ENCODE measurements at regions not wholly inside any gene's neighbourhood (a gene's known extent, or its start where the extent isn't known, plus 50 kb on each side); places are given as distances from the start of the nearest gene placed in this dataset.
"Not testable (repeated sequence)": the region's sequence is repeated elsewhere in the genome, so short reads cannot be mapped to it uniquely, and the experiment has no call there.

DNA sequence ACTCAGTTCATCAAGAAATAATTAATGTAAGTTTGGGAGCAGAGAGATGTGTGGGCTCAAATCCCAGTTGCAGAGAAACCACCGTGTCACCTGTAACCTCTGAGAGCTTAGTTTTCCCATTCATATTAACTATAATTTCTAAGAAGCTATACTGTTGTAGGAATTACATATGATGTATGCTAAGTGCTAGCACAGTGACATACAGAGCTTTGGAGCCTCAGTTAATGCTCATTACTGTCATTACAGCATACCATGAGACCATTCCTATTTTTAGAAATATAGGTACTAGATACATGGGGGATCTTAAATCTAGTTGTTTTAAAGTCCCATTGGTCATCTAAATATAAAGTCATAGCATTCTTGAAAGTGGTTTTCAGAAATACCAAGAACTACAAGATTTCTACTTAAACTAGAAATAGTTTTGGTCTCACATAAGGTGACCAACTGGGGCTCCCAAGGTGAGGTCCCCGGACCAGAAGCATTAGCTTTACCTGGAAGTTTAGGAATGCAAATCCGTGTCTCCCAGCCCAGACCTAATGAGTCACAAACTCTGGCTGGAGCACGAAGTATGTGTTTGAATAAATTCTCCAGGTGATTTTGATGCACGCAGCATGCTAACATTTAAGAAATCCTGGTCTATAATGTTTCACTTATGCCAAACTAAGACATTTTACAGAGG, 144.6 kb downstream of the LACC1 start:
- DNase-seq = no peak

DNA sequence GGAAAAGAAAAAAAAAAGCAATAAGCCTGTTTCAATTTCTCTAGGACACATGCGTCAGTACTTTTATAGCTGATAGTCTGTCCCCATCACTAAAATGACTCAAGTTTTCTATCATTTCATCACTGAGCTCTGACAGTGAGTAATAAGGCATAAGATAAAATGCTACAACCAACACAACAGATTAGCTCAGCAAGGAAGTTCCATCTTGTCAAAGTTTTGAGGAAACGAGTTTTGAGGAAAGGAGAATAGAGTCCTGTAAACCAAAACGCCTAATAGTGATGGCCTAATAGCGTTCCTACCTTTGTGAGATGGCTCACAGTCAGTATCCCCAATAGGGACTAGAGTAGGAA, 145.1 kb downstream of the LACC1 start:
- no peak for DNase-seq

DNA sequence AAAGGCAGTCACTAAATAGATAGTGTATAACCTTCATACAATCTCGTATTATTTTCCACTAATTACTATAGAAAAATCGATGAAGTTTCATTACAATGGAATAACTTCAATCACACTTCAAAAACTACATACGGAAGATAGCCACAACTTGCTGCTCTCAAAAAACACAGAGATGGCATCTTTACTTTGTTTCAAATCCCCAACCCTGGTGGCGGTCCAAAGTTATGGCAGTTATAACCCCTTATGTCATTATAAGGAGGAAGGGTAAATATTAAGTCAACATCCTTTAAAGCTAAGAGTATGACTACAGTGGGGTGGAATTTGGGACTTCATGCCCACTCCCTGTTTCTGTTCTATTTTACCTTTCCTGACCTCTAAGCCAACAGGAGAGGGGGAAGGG, 146.5 kb downstream of the LACC1 start:
- no peak for DNase-seq

DNA sequence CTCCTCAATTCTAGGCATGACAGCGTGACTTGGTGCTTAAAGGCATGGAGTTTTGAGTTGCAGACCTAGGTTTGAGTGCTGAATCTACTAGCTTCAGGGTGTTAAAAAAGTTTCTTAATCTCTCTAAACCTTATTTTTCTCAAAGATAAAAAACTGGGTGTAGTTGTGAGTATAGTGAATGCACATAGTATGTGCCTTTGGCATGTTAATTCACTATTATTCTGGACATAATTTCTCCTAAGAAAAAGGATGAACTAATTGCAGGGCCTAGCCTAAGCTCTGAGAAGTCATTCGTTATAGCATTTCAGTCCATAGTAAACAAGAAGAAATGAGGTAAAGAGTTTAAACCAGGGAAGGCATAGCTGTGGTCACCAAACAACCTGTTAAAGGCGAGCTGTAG, 149.0 kb downstream of the LACC1 start:
- no peak for DNase-seq

DNA sequence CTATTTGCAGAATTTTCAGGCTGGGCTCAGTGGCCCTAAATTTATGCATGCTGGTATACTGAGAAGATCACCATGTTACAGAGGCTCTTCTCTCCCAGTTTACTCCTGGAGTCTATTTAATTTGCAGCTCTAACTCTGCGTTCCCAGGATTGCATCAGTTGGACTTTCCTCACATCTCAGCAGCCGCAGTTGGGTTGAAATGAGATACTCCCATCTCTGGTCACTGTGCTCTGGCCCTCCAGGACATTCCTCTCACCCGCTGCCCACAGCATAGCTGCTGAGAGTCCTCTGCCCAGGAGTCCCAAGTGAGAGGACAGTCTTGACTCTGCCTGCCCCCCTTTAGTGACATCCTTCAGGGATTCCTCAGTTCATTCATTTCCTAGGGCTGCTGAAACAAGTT, 150.9 kb downstream of the LACC1 start:
- no peak for DNase-seq

DNA sequence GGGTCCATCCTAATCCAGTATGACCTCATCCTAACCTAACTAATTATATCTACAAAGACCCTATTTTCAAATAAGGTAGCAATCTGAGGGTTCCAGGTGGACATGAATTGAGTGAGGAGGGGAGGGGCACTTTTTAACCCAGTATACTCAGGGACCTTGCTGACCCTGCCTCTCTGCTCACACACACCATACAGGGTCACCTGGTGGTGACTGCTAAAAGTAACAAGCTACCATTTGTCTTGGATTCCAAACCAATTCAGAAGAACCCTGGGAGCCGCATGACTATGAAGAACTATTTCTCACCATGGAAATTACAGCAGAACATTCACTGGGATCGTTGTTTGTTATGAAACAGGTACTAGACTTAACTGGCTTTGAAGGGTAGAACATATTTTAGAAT, 151.9 kb downstream of the LACC1 start:
- DNase-seq = no peak

DNA sequence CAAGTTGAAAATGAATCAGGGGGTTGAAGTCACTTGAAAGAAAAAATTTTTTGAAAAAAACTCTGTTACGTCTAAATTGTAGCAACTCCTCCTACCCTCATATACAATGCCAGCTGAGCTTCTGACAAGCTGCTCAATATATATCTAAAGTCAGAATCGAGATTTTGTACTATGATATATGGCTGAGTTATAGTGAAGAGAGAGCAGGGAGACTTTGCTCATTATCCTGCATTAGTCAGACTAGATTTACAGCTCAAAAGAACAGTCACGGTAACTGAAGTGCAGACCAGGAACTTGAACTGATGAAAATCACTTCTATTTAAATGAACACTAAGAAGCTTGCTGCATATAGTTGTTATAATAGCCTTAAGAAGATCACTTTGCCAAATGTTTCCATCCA, 153.1 kb downstream of the LACC1 start:
- no peak for DNase-seq

DNA sequence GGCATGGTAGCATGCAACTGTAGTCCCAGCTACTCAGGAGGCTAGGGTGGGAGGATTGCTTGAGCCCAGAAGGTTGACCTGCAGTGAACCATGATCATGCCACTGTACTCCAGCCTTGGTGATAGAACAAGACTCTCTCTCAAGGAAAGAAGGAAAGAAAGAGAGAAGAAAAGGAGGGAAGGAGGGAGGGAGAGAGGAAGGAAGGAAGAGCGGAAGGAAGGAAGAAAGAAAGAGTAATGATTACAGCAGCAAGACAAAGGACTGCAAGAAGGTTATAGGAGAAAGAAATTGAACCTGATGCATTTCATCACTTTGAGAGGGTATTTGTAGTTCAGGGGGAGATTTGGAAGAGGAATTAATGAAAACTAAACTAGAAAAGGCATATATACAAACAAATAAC, 155.7 kb downstream of the LACC1 start:
- no peak for DNase-seq

DNA sequence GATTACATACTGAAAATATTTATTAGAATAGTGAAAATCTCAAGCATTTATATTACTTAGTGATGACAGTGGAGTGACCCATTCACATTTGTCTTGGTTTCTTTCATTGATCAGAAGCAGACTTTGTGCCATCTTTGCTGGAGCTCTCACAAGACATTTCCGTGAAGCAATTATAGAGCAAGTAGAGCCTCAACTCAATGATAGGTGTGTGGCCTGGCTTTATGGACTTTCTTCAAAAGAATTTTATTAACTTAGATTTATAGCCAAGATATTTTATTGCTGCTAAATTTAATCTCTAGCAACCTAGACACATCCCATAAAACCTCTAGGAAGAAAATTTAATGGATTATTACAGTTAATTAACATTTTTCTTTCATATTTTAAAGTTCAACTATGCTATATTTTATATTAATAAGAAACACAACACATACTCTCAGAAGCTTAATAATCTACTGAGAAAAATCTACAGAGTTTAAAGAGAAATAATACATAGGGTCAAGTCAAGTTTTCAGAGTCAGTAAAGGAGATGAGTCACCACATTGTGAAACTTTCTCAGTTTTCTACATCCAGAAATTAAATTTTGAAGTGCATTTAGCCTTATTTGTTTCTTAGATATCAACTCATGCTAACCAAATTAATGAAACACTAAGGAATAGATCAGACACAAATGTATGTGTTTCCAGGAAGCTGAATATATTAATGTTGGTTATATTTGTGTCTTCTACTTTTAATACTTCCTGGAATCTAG, 160.5 kb downstream of the LACC1 start:
- DNase-seq = no peak

DNA sequence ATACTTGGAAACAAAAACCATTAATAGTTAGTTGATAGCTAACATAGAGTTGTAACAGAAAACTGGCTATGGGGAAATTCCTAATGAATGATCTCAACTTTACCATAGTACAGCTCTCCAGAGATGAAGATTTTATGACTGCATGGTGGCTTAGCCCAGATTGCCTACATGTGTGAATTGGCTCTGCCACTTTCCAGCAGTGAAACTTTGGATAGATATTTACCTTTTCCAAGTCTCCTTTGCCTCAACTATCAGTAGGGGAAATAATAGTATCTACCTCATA, 161.1 kb downstream of the LACC1 start:
- no peak for DNase-seq

DNA sequence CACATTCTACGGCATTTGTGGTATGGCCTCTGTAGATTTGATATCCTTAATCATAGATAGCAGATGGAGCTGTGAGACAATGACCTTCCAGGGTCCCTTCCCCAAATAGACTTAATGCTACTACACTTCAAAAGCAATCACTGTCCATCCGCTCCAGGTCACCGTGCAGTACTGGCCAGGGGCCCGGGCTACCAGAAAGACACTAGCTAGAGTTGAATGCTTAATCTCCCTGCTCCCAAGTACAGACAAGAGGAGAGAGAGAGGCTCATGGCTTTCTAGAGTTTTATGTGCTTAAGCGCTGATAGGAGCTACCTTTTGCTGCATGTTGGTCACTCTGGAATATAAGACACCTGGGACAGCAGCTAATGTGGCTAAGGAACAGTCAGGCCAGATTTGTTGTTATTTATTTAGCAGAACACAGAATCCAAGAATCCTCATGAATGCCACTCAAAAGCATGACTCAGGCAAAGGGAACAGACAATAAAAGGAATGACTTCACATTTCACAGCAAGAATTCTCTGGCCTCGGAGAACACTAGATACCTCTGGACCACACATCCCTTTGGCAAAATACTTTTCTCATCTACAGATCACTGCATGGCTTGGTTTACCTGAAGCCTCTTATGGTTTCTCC, 165.0 kb downstream of the LACC1 start:
- DNase-seq = no peak

DNA sequence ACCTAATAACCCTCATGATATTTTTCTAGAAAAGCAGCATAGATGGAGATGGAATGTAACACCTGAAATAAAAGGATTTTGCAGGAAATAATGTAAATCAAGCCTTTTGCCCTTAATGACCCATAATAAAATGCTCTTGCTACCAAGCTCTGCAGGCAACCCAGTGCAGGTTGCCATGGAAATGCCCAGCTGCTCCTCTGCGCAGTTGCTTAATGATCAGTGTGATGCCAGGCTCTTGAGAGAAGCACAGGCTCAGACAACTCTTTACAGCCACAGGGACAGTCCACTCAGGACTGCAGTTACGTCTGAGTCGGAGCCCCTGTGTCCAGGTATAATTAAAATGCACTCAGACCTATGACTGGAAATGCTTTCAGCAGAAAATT, 165.5 kb downstream of the LACC1 start:
- DNase-seq = no peak

DNA sequence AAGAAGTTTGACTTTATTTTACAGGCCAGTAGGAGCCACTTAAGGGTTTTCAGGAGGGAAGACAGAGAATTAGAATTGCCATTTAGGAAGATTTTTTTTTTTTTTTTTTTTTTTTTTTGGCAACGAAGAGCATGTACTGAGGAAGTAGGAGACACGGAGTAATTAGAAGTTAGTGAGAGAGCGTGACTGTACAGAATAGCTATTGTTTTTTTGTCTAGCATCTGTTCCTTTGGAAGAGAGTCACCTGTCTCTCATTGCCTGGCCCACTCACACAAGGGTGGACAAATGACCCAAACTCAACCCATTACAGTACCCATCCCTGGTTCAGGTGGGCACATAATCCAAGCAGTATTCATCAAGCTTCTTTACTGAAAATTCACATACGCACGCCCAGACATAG, 166.7 kb downstream of the LACC1 start:
- DNase-seq = no peak

DNA sequence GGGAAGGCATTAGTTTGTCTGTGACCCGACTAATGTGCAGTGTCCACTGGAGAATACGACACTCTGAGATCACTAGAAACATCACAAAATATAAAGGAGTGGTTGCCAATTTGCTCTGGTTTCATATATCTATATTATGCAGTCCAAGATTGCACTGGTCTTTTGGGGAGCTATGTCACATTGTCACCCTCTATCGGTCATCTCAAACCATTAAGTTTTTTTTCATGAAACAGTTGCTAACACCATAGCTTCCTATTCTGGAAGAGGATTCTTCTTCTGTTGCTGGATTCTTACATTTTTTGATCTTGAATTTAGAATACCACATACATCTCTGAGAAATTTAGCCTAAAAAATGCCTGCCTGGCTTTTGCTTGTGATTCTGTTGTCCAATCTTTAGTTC, 168.6 kb downstream of the LACC1 start:
- peak; percentile 28 for DNase-seq

DNA sequence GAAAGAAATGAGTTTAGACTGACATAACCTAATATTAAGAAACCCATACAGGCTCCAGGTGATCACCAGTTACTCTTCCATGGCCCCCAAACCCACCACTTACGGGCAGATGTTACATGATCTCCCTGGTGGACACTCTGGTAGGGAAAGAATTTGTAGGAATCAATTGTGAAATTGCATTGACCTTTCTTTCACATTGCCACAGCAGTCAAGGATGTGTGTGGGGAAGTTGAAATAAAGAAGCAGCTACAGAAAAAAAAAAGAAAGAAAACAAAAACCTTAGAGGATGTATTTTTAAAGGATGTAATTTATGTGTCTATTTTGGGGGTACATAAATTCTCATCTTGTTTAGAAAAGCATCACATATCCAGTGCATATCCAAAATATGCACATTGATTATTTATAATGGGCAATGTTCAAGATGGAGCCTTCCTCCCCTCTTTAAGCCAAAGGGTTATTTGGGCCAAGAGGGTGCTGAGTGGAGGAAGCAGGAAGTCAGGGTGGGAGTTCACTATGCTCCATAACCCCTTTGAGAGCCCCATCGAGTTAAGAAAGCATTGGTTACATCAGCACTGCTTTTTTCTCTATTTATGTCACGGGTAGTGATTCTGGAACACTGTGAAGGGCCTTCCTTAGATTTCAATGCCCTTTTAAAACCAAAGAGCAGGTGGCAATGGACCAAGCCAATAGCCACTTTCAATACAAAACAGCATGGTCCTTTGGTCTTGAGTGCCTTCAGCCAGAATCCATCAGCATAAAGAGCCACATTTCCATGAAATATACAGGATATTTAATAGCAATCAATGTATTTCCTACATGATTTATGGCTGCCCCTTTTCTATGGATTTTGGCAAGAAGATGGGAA, 169.6 kb downstream of the LACC1 start:
- no peak for DNase-seq

DNA sequence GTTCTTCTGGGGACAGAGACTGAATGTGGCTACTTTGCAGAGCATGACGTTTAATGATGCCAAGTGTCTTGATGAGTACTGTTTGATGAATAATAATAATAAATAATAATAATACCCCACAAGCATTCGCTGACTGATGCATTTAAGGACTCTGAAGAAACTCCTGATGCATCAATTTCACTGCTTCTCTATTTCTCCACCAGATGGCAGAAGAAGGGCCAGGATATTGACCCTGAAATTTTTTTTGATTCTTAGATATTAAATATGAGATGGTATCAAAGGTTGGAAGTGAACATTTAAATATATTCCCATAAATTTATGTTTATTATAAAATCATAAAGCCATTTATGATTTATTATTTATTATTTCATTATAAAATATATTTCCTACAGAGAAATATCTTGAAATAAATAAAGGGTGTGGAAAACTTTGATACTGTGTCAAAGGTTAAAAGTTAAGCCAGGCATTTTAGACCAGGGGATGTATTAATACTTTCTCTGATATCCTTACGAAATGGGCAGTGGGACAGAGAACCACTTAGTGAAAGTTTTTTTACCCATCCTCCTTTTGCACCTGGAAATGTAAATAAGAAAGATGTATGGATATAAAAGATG, 170.9 kb downstream of the LACC1 start:
- DNase-seq = peak; percentile 29

DNA sequence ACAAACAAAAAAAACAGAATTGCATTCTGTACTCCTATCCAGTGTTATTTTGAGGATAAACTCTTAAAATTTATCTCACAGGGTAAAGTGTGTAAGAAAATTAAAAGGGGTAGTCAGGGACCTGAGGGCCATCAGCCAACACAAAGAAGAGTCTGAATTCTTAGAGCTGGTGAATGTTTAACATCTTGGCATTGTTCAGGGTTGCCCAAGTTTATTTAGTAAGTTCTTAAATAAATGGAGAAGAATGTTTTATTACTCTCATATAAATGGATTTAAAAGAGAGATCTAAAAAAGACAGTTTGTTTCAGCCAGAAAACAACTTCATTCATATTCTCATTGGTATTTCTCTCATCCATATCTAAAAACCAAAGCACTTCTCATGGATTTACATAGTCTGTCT, 171.7 kb downstream of the LACC1 start:
- DNase-seq = no peak

DNA sequence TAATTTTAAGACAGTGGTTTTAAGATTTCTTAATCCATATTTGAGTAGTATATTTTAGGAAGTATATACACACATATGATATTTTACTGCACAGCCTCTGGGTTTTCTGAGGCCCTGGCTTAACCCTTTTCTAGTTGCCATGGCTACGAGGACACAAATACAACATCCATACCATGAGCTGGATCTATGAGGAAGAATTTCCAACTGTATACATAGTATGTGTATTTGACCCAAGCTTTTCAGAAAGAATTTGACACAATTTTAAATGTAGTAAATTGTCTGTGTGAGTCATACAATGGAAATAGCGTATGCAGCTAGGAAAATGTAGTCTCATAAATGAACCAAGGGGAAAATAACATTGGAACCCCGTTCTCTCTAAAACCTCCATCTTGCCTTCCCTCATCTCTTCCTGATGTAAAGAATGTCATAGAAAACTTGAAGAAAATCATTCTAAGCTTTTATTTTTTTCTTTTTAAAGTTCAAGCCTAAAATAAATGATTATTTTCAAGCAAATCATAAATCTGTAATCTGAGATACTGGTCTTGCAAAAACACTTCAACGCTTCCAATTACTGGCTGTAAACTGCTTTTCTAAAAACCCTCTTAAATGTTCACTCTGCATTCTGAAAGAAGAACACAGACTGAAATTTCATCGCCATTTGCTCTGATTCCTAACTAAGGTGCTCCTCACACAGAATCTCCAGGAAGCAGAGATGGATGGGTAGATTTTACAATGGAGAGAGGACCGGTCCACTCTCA, 172.4 kb downstream of the LACC1 start:
- no peak for DNase-seq

DNA sequence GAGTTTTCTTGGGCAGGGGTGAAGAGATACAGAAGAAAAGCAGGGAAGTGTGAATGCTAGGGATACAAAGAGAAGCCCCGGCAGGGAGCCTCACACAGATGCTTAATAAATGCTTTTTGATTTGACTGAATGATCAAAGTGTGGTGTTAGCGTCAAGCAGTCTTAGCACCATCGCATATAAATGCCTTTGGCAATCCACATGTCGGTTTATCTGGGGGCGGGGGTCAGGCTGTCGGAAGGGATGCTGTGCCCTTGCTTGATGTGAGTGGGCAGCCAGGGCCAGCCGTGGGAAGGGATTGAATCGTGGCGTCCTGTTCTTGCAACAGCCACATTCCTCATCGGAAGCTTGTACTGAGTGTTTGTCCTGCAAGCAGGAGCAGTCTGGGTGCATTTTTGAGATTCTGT, 173.1 kb downstream of the LACC1 start:
- DNase-seq = no peak

DNA sequence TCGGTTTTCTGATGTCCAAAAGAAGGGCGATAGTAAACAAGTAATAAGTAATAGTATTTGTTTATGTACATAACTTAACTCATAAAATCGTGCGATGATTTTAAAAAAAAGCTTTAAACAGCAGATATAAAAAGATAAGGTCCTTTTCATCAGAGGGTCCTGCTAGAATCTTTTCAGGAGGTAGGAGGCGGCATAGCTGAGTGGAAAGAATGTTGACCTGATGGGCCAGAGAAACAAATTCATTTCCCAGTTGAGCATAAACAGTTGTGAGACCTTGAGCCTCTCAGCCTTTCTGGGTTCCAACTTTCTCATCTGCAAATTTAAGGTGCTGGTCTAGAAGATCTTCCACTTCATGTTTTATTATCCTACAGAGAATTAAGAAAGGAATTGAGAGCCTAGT, 173.5 kb downstream of the LACC1 start:
- no peak for DNase-seq

DNA sequence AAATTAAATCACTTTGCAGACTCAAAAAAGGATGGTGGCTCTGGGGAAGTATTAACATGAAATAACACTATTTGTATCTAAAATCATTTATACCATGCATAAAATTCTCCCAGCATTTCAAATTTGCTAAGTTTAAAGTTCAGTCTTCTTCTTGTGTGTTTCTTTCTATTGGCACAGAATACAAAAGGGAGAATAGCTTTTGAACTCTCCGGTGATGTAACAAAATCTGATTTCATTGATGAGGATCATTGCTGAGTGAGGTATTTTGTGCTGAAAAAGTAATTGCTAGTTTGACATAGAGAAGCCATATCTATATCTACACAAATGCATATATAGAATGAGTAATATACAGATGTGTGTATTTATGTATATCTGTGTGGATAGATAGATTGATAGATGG, 174.8 kb downstream of the LACC1 start:
- DNase-seq = no peak

DNA sequence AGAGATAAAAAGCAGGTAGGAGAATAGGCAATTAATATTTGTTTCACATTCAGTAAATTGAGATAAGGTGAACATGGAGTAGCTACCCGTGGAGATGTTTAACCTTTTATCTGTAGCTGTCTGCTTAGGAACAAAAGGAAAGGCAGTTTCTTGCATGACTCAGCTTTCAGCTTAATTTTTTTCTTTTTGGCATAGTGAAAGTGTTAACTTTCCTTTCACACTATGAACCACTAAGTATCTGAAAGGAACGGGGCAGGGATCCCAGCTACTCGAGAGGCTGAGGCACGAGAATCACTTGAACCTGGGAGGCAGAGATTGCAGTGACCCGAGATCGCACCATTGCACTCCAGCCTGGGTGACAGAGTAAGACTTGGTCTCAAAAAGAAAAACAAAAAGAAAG, 176.0 kb downstream of the LACC1 start:
- DNase-seq = not testable (repeated sequence)

DNA sequence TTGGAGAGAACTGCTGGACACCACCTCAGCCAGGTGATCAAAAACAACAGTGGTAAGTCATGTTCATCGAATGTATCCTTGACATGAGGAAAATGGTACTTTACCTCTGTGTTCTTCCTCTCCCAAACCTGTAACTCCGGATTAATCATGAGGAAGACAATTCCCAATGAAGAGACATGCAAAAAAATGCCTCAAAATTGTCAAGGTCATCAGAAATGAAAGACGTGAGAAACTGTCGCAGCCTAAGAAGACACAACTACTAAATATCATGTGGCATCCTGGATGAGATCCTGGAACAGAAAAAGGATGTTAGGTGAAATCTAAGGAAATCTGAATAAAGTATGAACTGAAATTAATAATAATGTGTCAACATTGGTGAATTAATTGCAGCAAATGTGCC, 178.4 kb downstream of the LACC1 start:
- DNase-seq = no peak
